Omental fat pad (tissue), 3 donors: ENCODE measurements at regions not wholly inside any gene's neighbourhood (a gene's known extent, or its start where the extent isn't known, plus 50 kb on each side); places are given as distances from the start of the nearest gene placed in this dataset.
"Not testable (repeated sequence)": the region's sequence is repeated elsewhere in the genome, so short reads cannot be mapped to it uniquely, and the experiment has no call there.

ENCODE experiments used
- ATAC-seq: fragments of 150-250 bp; one replicate; pipeline ENCODE4 v1.9.1; 2016; ENCODE audit warnings: mild to moderate bottlenecking, moderate library complexity; ENCODE audit not compliant: low FRiP score
- DNase-seq: peaks from one replicate; pipeline ENCODE4 v3.0.0-alpha.2; 2019; ENCODE audit warnings: low spot score
- TF ChIP-seq, protein P1 (sequence below), 3 donors: fragments of 450-650 bp; IDR thresholded peaks; one replicate each; pipeline ENCODE4 v1.5.1; 2016 to 2017; ENCODE audit warnings: antibody characterized with exemption in 3 of 3, mild to moderate bottlenecking in 3 of 3, moderate library complexity in 2 of 3

DNA sequence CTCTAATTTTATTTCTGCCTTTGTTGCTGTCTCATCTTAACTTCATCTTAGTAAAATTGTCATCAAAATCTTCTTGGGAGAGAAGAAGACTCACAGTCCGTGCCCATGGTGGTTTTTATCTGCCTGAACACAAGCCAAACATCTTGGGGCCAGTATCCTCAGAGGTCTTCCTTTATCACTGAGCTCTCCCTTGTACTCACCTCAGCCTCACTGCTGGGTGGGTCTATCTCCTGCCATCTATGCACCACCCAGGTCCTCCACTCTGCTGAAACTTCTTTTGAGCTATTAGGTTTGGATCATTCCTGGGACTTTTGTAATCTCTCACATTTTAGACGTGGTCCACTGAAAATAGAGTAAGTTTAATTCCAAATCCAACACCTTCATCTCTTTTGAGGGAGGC, 116.3 kb upstream of the EPB41L4A start:
- ATAC-seq (no peak), DNase-seq (no peak)
- TF ChIP-seq, protein P1, sequence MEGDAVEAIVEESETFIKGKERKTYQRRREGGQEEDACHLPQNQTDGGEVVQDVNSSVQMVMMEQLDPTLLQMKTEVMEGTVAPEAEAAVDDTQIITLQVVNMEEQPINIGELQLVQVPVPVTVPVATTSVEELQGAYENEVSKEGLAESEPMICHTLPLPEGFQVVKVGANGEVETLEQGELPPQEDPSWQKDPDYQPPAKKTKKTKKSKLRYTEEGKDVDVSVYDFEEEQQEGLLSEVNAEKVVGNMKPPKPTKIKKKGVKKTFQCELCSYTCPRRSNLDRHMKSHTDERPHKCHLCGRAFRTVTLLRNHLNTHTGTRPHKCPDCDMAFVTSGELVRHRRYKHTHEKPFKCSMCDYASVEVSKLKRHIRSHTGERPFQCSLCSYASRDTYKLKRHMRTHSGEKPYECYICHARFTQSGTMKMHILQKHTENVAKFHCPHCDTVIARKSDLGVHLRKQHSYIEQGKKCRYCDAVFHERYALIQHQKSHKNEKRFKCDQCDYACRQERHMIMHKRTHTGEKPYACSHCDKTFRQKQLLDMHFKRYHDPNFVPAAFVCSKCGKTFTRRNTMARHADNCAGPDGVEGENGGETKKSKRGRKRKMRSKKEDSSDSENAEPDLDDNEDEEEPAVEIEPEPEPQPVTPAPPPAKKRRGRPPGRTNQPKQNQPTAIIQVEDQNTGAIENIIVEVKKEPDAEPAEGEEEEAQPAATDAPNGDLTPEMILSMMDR (IDR thresholded peaks at IDR 0.05) = no peak

DNA sequence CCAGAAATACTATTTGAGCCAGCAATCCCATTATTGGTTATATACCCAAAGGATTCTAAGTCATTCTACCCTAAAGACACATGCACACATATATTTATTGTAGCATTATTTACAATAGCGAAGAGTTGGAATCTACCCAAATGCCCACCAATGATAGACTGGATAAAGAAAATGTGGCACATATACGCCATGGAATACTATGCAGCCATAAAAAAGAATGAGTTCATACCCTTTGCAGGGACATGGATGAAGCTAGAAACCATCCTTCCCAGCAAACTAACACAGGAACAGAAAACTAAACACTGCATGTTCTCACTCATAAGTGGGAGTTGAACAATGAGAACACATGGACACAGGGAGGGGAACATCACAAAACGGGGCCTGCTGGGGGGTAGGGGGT, 125.5 kb upstream of the EPB41L4A start:
- not testable (repeated sequence) for DNase-seq, ATAC-seq

DNA sequence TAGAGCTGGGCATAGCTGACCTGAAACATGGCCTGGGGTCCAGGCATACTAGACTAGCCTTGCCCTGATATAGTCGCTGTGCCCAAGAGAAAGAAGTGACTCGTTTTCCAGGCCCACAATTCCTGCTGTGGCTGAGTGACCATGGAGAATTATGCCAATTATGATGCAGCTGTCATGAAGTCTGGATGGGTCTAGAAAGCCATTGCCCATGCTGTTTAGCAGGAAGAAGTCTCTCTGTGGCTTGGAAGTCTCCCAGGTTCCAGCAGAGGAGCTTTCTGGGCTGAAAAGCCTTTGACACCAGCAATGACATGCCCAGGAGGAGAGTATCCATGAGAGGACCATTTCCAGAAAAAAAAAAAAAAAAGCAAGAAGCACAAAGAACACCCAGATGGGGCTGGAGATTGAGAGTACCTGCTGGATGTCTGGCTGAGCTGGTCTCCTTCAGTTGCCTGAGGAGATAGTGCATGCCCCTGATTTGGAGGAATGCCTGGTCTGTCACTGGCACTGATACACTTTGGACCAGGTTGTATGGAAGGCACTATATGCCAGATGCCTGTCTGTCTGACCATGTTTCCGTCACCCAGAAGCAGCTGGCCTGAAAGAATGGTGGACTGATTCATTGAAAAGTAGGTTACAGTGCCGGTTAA, 128.0 kb upstream of the EPB41L4A start:
- ATAC-seq (no peak), DNase-seq (no peak)
- TF ChIP-seq, protein P1 (IDR thresholded peaks at IDR 0.05) = no peak

DNA sequence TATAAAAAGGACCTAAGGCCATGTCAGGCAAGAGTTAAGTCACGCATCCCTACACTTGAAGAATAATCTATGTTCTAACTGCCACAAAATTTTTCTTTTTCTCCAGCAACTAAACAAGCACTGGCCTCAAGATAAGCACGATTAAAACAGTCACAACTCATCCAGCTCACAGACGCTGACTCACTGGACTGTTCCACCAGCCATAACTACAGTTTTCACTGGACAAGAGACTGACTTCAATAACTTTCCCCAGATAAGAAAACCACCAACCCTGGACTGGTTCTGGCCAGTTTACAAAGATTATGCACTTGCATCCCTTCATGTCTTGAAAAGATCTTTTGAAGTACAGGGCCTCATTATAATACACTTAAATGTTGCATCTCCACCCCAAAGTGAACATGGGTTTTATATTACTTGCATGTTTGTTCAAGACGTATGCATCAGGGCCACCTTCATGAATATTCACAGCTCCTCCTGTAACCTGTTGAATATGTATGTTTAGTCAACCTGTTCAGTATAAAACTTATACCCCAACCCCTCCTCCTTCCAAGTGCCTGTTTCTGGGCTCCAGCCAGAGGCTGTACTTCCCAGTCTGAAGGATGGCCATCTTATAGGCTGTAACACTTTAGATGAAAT, 129.3 kb upstream of the EPB41L4A start:
- peak; percentile 60 for ATAC-seq
- DNase-seq = no peak

DNA sequence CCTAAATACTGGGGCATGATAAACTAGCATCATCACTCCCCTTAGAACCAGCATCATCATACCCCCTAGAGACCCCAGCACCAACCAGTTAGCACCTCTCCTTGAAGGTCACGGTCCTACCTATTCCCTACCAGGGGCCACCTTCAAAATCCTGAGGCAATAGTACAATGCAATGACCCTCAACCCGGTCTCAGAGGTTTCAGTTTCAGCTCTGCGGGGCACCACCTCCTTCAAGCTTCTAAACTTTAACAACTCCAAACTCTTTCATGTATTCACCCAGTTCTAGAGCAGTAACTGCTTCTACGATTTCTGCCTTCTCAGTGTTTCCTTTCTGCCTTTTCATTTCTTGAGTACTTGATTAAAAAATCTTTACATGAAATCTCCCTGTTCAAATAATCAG, 130.1 kb upstream of the EPB41L4A start:
- no peak for DNase-seq
- TF ChIP-seq, protein P1 (IDR thresholded peaks at IDR 0.05) = no peak
- no peak for ATAC-seq

More for the DNA sequence above, 129.3 kb upstream of the EPB41L4A start:
- TF ChIP-seq, protein P1 (IDR thresholded peaks at IDR 0.05) = no peak

DNA sequence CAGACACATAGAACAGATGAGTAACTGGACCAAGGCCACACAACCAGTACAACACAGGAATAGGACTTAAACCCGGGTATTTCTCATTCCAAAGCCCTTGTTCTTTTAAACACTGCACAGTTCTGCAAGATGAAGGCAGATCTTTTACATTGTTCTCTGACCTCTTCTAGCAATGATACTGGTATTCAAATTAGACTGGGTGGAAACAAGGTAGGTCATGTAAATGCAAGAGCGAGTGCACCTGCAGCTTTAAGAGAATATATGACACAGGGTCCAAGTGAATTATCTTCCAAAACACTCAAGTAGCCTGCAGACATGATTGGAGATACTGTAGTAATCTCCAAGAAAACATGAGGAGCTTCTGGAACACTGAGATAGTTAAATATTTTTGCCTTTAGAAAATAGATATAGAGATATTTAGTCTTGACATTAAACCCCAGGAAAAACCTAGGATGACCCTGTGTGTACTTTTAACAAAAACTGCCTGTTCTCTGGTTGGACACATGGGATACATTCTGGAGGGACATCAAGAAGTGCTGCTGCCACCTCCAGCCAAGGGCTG, 130.6 kb upstream of the EPB41L4A start:
- TF ChIP-seq, protein P1 (IDR thresholded peaks at IDR 0.05) = no peak
- ATAC-seq (no peak), DNase-seq (no peak)

DNA sequence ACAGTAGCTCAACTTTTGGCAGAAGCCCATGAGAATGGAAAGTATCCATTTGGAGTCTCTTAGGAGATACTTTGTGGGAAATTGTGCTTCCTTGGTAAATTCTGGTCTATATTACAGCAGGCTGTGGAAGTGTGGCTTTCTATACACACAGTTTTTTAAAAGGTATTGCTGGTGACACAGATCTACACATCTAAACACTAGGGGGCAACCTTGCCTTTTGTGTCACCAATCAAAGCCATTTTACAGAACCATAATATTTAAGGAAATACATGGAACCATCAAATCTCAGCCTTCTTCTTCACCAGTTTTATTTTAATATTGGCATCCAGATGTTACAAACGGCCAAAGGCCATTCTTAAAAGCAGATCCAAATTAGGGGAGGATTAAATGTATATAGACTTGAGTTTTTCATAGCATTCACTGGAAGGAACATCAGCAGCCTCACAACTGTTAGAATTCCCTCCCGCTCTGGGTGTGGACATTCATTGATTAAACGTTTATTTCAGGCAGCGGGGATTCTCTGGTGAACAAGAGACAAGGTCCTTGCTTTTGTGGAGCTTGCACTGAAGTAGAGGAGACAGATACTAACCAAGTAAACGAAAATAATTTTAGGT, 132.4 kb upstream of the EPB41L4A start:
- ATAC-seq = no peak
- TF ChIP-seq, protein P1 (IDR thresholded peaks at IDR 0.05) = peak in 2 of 3 donors; percentile 16 to 55
- no peak for DNase-seq
